ENCODE measurements at regions not wholly inside any gene's neighbourhood (a gene's known extent, or its start where the extent isn't known, plus 50 kb on each side); places are given as distances from the start of the nearest gene placed in this dataset.

DNA sequence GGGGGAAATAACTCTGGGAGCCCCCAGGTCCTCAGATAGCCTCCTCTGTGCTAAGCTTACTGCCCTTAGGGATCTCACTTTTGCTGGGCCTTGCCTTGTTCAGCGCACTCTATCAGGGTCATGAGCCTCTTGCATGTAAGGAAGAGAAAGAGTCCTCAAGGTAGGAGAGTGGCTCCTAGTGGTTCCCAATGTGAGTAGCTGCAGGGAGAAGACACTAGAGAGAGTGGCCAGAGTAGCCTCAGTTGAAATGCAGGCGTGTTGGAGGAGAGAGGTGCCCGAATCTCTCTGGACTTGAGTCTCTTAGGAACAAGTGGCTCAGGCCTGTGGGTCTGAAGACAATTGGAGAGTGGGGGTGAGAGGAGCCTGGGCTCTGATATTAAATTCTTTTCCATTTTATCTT is 94.3 kb upstream of the SORCS3 start:
- CTCF ChIA-PET, result no interaction called here
- Mint-ChIP-seq H3K4me1 (no peaks in the 10 kb centered on the region), H3K9me3 (no peaks in the 10 kb centered on the region), H3K4me3 (no peak overlapping the region), H3K36me3 (no peaks in the 10 kb centered on the region), H3K27me3 (peaks cover 7% of the 10 kb centered on the region), H3K27ac (no peak overlapping the region)
- DNase-seq, result no peak

DNA sequence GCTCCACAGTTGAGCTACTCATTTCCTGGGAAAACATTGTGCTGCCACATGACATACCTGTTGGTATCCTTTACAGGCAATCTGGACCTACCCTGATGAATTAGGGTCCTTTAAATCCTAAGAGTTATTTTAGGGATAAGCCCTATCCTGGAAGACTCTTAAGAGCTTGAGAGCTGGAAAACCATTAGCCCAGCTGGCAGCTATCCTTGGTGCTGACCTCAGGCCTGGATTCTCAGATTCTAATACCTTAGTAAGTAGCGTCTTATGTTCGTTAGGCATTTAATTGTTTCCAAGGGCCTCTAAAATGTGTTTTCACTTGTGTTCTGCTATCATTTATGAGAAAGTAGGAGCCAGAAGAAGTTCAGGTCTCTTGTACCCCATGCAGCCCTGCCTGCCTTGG is 93.0 kb upstream of the SORCS3 start:
- Mint-ChIP-seq H3K4me3 (no peak overlapping the region), H3K27me3 (peaks cover 7% of the 10 kb centered on the region), H3K27ac (no peak overlapping the region), H3K9me3 (no peaks in the 10 kb centered on the region), H3K36me3 (no peaks in the 10 kb centered on the region), H3K4me1 (no peaks in the 10 kb centered on the region)
- CTCF ChIA-PET, result interaction anchor here (1.2 kb wide), 1 partner anchor 32 kb away, joined by 5 read pairs; no protein-coding TSS in a partner anchor
- DNase-seq, result no peak

DNA sequence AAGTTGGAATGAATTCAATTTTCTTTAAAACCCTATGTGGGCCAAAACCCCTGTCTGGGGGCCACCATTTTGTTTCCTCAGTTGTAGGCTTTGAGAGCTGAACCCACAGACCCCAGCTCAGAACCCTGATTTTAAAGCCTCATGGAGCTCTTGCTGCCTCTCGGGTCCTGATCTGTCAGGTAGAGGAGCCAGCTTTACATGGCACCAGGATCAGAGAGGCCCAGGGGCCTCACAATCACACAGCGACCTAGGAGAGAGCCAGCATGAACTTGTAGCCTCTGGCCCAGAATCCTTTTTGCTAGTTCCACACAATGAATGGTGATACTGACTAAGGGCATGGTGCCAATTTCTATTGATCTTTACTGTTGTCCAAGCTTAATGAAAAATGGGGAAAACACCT is 84.3 kb upstream of the SORCS3 start:
- H3K27me3 Mint-ChIP-seq, result peaks cover 14% of the 10 kb centered on the region
- no peak for DNase-seq
- no peak overlapping the region for H3K27ac Mint-ChIP-seq

DNA sequence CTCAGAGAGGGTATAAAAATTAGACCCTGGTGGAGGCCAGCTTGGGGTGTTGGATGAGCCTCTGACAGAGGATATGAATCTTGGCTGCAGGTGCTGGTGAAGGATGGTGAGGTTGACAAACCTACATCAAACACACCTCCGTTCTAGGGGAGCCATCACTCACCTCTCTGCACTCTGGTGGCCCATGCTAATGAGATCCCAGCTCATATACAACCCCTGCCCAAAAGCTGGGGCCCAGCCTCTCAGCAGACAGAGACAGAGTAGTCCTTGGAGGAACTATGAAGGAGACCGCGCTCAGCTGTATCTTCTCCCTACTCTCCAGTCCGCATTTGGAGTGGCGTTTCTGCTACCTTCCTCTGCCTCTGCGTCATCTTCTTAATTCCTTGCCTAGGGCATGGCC is 83.1 kb upstream of the SORCS3 start:
- Mint-ChIP-seq H3K4me1 (no peaks in the 10 kb centered on the region), H3K4me3 (no peak overlapping the region), H3K36me3 (no peaks in the 10 kb centered on the region), H3K9me3 (no peaks in the 10 kb centered on the region), H3K27ac (no peak overlapping the region), H3K27me3 (peaks cover 15% of the 10 kb centered on the region)
- CTCF ChIA-PET, result no interaction called here
- no peak for DNase-seq

More for the DNA sequence above, 84.3 kb upstream of the SORCS3 start:
- H3K4me1 Mint-ChIP-seq, result no peaks in the 10 kb centered on the region
- no peak overlapping the region for H3K4me3 Mint-ChIP-seq
- no peaks in the 10 kb centered on the region for H3K36me3 Mint-ChIP-seq
- CTCF ChIA-PET, result no interaction called here
- no peaks in the 10 kb centered on the region for H3K9me3 Mint-ChIP-seq

DNA sequence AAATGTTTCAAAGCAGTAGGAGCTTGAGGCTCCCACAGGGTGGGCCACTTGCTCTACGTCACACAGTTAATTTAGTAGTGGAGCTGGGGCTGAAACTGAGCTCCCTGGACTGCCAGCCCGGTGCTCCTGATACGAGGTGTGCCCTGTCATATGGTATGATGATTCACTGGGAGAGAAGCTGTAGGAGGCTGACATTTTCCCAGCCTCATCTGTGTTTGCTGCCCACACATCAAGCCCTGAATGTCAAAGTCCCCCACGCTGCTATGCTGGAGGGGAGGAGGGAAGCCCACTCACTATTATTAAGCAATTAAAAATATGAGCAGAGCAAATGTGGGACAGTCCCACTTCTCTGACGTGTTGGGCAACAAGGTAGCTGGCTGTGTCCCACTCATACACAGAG is 81.2 kb upstream of the SORCS3 start:
- DNase-seq, result no peak
- Mint-ChIP-seq H3K27me3 (peaks cover 13% of the 10 kb centered on the region), H3K36me3 (no peaks in the 10 kb centered on the region), H3K4me1 (no peaks in the 10 kb centered on the region), H3K9me3 (no peaks in the 10 kb centered on the region), H3K27ac (no peak overlapping the region), H3K4me3 (no peak overlapping the region)
- CTCF ChIA-PET, result no interaction called here

DNA sequence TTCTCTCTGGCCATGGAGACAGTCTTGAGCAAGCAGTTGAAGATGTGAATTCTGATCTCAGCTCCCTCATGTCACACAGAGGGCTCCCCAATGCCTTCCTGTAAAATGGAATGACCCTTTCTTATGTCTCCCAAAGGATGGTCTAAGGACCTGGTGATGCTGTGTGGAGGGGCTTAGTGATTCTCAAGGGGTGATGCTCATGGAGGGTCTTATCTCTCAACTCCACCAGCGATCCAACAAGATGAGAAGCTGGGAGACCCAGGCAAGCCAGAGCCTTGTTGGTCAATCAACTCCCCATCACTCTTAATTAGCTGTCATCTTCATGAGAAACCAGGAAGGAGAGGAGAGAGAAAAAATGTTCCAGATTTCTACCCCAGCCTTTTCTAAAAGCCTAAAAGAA is 78.0 kb upstream of the SORCS3 start:
- no peaks in the 10 kb centered on the region for H3K36me3 Mint-ChIP-seq
- peaks cover 8% of the 10 kb centered on the region for H3K27me3 Mint-ChIP-seq
- no peak for DNase-seq
- H3K4me3 Mint-ChIP-seq, result no peak overlapping the region
- CTCF ChIA-PET, result interaction anchor here (0.8 kb wide), 1 partner anchor 67 kb away, joined by 3 read pairs; no protein-coding TSS in a partner anchor
- H3K9me3 Mint-ChIP-seq, result no peaks in the 10 kb centered on the region
- no peak overlapping the region for H3K27ac Mint-ChIP-seq
- no peaks in the 10 kb centered on the region for H3K4me1 Mint-ChIP-seq

DNA sequence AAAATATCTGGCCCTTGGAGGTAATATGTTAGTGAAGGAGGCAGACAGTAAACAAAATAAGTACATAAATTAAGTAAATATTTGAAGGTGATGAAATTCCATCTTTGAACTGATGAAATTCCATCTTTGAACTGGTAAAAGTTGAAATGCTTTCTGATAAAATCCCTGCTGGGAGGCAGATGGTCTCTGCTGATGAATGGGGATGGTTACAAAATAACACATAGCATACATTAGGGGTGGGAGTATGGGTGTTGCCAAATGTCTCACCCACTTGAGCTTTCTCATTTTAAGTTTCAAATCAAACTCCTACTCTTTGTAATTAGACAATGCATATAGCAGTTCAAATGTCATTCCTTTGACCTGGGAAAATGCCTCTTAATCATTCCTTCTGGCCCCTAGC is 77.5 kb upstream of the SORCS3 start:
- Mint-ChIP-seq H3K9me3 (no peaks in the 10 kb centered on the region), H3K27me3 (peaks cover 8% of the 10 kb centered on the region), H3K36me3 (no peaks in the 10 kb centered on the region), H3K4me1 (no peaks in the 10 kb centered on the region), H3K27ac (no peak overlapping the region), H3K4me3 (no peak overlapping the region)
- CTCF ChIA-PET, result no interaction called here
- DNase-seq, result no peak

DNA sequence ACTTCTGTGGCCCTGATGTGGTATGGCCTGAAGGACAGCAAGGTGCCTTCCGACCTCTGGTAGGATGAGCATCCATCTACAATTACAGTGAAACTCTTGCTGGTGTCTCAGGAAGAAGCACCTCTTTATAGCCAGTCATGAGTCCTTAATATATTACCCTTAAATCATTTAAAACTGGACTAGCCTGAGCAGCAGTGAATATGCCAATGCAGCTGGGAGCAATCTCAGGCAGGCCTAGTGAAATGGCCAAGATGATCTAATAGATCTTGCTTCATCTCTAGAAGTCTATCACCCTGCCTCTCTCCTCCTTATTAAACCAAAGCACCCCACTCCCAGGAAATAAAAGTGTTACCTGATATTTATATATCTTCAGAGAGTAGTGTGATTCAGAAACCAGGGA is 66.7 kb upstream of the SORCS3 start:
- CTCF ChIA-PET, result no interaction called here
- peaks cover 5% of the 10 kb centered on the region for H3K9me3 Mint-ChIP-seq
- H3K4me1 Mint-ChIP-seq, result no peaks in the 10 kb centered on the region
- H3K27me3 Mint-ChIP-seq, result peaks cover 15% of the 10 kb centered on the region
- no peak overlapping the region for H3K27ac Mint-ChIP-seq
- H3K36me3 Mint-ChIP-seq, result no peaks in the 10 kb centered on the region
- H3K4me3 Mint-ChIP-seq, result no peak overlapping the region
- DNase-seq, result no peak

DNA sequence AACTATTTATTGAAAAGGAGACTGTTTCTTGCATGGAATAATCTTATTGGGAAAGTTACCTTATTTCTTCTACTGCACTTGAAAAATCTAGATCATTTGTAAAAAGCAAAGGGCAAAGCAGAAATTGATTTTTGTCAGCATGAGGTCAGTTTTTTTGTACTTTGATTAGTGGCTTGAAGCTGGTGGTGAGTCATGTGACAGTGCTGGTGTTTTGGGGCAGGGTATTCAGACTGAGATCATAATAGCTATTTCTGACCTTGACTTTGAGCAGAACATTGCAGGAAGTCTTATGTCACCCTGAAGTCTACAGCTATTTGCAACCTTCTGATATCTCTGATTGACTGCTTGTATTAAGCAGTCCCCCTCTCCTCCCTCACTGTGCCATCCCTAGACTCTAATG is 66.3 kb upstream of the SORCS3 start:
- H3K36me3 Mint-ChIP-seq, result no peaks in the 10 kb centered on the region
- DNase-seq, result no peak
- CTCF ChIA-PET, result no interaction called here
- peaks cover 5% of the 10 kb centered on the region for H3K9me3 Mint-ChIP-seq
- no peak overlapping the region for H3K27ac Mint-ChIP-seq
- H3K27me3 Mint-ChIP-seq, result peaks cover 15% of the 10 kb centered on the region
- no peaks in the 10 kb centered on the region for H3K4me1 Mint-ChIP-seq
- no peak overlapping the region for H3K4me3 Mint-ChIP-seq

DNA sequence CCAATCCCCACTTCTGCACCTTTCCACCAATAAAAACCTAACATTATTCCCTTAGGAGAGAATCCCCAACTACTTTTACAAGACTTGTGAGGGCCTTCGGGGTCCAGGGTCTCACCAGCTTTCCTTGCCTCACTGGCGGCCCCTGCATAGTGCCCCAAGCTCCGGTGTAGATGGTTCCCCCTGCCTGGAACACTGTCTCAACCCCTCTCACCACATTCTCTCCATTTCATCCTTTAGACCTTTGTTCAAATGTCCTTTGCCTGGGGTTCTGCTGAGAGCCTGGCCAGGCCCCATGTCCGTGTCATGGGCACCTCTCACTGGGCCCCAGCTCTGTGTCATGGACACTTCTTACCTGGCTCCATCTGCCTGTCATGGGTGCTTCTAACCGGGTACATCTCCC is 64.5 kb upstream of the SORCS3 start:
- no peaks in the 10 kb centered on the region for H3K36me3 Mint-ChIP-seq
- H3K9me3 Mint-ChIP-seq, result peaks cover 1% of the 10 kb centered on the region
- no peak for DNase-seq
- no peak overlapping the region for H3K27ac Mint-ChIP-seq
- H3K27me3 Mint-ChIP-seq, result peaks cover 15% of the 10 kb centered on the region
- no peak overlapping the region for H3K4me3 Mint-ChIP-seq
- no peaks in the 10 kb centered on the region for H3K4me1 Mint-ChIP-seq
- CTCF ChIA-PET, result no interaction called here

DNA sequence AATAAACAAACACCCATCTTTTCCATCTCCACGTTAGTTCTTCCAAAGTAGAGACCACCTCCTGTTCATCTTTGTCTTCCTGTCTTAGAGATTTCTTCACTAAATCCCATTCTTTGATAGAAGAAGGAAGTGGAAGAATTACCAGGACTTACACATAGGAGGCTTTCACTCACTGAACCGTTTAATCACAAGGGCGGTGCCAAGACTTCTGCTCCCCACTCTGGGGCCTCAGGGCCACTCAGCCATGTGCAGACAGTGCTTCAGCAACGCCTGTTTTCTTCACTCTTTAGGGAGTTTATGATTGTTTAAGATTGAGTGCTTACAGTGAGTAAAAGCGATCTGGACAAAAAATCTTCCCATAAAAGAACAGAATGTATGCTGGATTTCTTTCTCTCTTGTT is 63.9 kb upstream of the SORCS3 start:
- Mint-ChIP-seq H3K27me3 (peaks cover 14% of the 10 kb centered on the region), H3K4me1 (no peaks in the 10 kb centered on the region), H3K4me3 (no peak overlapping the region), H3K27ac (no peak overlapping the region), H3K9me3 (no peaks in the 10 kb centered on the region), H3K36me3 (no peaks in the 10 kb centered on the region)
- no peak for DNase-seq
- CTCF ChIA-PET, result no interaction called here

DNA sequence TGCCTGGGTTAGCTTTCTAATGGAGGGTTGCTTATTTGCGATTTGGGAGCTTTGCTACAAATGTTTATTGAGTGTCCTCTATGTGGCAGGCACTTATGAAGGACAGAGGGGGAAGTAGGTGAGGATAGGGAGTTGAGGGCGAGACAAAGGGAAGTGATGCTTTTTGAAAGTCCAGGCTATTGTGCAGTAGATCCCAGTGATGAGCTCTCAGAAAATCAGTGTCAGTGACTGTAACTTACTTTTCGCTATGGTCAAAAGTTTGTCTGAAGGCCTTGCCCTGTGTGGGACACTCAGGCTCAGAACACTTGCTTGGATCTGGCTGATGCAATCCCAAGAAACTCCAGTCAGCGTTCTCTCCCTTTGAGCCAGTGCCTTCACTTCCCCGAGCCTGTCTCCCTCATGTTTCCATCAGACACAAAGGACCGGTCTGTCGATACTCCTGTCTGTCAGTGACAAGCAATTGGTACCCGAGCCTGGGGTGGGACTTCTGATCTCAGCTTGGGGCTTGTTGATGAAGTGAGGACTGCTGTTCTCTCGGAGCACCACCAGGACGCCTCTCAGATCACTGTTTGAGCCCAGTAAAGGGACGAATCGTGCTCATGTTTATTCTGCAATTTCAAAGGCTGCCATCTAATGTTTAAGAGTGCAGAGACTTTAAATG is 63.1 kb upstream of the SORCS3 start:
- Mint-ChIP-seq H3K27me3 (peaks cover 21% of the 10 kb centered on the region), H3K27ac (no peak overlapping the region), H3K4me1 (no peaks in the 10 kb centered on the region), H3K9me3 (no peaks in the 10 kb centered on the region), H3K36me3 (no peaks in the 10 kb centered on the region), H3K4me3 (no peak overlapping the region)
- CTCF ChIA-PET, result no interaction called here
- no peak for DNase-seq

DNA sequence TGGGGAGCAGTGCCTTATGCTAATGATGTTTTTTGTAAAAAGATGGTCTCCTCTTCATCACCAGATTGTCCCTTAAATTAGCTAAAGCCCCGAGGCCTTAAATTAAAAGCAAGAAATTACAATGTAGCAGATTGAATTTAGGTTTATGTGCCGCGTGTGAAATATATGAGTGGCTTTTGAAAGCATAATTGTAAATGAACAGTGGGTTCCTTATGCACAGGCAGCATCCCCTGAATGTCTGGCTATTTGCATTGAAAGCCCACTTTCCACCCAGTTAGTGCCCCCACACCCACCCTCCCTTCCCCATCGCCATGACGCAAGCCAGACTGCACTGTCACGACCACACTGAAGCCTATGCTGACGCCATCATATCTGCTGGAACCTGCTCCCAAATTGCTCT is 62.4 kb upstream of the SORCS3 start:
- Mint-ChIP-seq H3K27ac (no peak overlapping the region), H3K4me3 (no peak overlapping the region), H3K27me3 (peaks cover 22% of the 10 kb centered on the region), H3K4me1 (no peaks in the 10 kb centered on the region), H3K9me3 (no peaks in the 10 kb centered on the region), H3K36me3 (no peaks in the 10 kb centered on the region)
- no peak for DNase-seq
- CTCF ChIA-PET, result no interaction called here

DNA sequence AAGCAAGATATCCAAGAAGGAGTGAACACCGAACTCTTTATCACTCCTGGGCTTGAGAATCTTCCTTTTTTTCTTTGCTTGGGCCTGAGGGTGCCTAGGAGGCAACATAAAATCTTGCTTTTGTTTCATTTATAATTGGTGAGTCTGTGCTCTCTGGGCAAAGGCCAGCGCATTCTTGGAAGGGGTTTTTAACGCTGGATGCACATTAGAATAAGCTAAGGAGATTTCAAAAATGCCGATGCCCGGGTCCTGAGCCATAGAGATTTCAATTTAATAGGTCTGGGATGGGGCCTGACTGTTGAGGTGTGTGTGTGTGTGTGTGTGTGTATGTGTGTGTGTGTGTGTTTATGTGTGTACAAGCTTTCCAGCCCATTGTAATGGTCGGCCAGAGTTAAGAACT is 62.0 kb upstream of the SORCS3 start:
- no peak overlapping the region for H3K4me3 Mint-ChIP-seq
- CTCF ChIA-PET, result interaction anchor here (1.4 kb wide), 1 partner anchor 31 kb away, joined by 5 read pairs; no protein-coding TSS in a partner anchor
- H3K27me3 Mint-ChIP-seq, result peaks cover 23% of the 10 kb centered on the region
- H3K36me3 Mint-ChIP-seq, result no peaks in the 10 kb centered on the region
- H3K9me3 Mint-ChIP-seq, result no peaks in the 10 kb centered on the region
- no peak for DNase-seq
- no peaks in the 10 kb centered on the region for H3K4me1 Mint-ChIP-seq
- no peak overlapping the region for H3K27ac Mint-ChIP-seq

DNA sequence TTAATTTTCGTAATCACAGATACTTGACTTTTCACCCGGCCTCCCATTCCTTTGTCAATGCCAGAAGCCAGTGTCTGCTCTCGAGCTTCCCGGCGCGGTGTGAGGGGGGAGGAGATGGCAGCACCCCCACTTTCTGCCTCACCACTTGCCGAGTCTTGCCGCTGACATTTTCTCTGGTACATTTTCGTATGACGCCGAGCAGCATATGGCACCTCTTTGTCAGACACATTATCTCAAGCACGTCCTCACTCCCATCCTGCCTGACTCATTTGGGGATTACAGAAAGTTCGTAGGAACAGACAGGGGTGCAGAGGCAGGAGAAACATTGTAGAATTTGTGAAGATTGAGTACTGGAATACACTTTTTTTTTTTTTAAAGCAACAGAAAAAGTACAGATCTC is 60.8 kb upstream of the SORCS3 start:
- no peaks in the 10 kb centered on the region for H3K36me3 Mint-ChIP-seq
- no peak overlapping the region for H3K4me3 Mint-ChIP-seq
- peaks cover 24% of the 10 kb centered on the region for H3K27me3 Mint-ChIP-seq
- H3K27ac Mint-ChIP-seq, result no peak overlapping the region
- no peaks in the 10 kb centered on the region for H3K9me3 Mint-ChIP-seq
- H3K4me1 Mint-ChIP-seq, result no peaks in the 10 kb centered on the region
- CTCF ChIA-PET, result interaction anchor here (0.9 to 2.6 kb wide), 9 partner anchors 9 to 42 kb away, joined by 3 to 8 read pairs (median 5); no protein-coding TSS in a partner anchor
- DNase-seq, result no peak

Measured in activated naive CD4-positive, alpha-beta T cell treated with anti-CD3 and anti-CD28 coated beads, Interleukin-2, amount 10 ng/mL, durations not matched to agents 7 days and 5 days (primary cell).